ENCODE measurements at regions not wholly inside any gene's neighbourhood (a gene's known extent, or its start where the extent isn't known, plus 50 kb on each side); places are given as distances from the start of the nearest gene placed in this dataset.

DNA sequence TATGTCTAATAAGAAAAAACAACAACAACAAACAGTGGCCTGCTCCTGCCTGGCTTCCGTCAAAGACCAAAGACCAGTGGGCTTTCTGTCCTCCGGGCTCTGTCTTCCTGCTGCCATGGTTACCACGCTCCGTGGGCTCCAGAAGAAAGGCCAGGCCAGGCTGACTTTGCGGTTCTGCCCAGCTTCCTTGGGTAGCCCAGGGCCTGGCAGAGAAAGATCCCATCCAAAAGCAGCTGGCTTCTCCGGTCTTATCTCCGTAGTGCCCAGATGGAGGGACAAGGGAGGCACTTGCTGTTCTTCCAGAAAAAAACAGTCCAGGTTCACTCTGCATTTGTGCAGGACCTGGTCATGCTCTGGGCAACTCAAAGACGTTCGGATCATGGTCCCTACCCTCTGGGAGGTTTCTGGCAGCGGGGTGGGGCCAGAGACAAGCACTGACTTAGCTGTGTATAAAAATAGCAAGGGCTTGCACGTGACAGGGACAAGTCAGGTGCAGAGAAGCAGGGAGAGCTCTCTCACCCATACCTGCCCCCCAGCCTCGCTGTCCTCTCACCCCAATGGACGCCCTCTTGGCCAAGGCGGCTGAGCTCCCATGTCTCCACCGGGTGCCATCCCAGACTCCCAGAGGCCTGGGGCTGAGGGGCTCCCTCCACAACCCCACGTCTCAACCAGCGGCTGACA, 212.2 kb downstream of the C9orf50 start:
- no peak for DNase-seq

GRCh38 chr9:129407905-129408452, 212.9 kb downstream of the C9orf50 start:
- DNase-seq = no peak

DNA sequence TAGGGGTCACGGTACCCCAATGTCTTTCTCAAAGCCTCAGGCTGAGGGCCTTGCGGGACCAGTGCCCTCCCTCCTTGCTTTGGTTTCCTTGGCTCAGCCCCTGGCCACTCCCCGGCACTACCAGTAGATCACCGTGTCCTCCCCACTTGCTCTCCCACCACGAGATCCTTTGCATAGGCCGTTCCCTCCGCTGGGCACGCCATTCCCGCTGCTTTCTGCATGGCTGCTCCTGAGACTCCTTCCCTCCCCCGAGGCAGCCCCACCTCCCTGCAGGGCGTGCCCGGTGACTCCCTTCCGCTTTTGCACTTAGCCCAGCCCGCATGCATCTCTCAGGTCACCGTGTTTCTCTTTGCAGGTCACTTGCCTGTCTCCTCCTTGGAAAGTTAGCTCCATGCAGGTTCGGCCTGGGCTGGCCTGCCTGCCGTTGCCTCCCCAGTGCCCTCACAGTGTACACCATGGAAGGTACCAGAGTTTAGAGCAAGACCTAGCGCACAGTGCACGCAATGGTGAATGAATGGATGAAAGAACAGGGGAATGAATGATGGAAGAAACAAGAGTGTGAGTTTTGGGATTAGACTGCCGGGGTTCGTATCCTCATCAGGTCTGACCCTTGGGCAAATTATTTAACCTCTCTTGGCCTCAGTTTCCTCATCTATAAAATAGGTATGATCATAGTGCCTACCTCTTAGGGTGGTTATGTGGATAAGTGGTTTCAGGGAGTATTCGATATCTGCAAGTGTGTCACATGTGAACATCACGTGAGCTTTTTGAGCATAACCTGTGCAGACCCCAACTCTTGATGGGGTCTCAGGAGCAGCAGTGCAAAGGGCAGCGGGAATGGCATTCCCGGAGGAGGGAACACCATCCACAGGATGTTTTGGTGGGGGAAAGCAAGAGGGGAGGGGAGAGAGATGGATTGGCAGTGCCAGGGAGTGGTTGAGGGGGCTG, 214.3 kb downstream of the C9orf50 start:
- no peak for DNase-seq

DNA sequence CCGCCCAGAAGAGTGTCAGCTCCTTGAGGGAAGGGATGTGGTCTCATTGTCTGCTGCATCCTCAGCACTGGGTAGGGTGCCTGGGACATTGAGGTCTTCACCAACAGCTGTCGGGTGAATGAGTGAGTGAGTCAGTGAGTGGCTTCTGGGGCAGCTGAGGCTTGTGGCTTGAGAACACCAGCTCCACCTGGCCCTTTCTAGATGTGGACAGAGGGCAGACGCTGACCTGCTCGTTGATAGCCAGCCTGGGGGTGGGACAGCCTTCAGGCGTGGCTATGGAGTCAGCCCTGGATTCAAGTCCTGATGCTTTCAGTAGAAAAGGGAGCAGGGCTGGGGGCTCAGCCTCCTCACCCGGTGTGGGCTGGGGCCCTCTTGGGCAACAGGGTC, 215.1 kb downstream of the C9orf50 start:
- DNase-seq = no peak

GRCh38 chr9:129405089-129405826, 215.6 kb downstream of the C9orf50 start:
- no peak for DNase-seq

GRCh38 chr9:129404621-129405020, 216.3 kb downstream of the C9orf50 start:
- DNase-seq = no peak

DNA sequence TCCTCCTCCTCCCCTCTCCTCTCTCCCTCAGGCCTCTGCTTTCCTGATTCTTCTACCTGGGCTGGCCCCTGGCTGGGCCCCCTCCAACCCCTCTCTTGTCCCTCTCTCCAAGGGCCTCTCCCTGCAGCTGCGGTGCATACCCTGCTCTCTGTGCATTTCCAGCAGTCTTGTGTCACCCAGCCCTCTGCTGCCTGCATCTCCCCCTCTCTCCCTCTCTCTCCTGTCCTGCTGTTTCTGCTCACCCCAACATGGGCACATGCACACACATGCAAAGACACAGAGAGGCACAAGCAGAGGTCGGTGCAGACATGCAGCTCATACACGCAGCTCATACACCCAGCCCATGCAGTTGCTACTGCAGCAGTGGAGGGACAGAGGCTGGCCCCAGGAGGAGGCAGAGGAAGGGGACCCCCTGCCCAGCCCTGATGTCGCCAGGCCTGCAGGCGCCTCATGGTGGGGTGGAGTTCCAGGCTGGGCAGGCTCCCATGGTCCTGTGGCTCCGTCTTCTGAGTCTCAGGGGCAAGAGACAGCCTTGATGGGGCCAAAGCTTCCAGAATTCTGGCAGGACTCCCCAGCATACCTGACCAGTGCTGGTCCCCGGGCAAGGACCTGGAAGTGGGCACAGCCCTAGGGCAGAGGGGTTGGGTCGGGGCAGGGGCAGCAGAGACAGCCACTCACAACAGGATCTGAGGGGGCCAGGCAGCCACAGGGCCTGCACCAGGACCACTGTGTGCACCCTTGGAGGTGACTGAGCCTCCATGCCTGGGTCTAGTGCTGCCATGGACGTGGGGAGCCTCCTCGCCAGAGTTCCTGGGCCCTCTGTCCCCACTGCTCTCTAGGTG, 216.9 kb downstream of the C9orf50 start:
- DNase-seq = no peak

DNA sequence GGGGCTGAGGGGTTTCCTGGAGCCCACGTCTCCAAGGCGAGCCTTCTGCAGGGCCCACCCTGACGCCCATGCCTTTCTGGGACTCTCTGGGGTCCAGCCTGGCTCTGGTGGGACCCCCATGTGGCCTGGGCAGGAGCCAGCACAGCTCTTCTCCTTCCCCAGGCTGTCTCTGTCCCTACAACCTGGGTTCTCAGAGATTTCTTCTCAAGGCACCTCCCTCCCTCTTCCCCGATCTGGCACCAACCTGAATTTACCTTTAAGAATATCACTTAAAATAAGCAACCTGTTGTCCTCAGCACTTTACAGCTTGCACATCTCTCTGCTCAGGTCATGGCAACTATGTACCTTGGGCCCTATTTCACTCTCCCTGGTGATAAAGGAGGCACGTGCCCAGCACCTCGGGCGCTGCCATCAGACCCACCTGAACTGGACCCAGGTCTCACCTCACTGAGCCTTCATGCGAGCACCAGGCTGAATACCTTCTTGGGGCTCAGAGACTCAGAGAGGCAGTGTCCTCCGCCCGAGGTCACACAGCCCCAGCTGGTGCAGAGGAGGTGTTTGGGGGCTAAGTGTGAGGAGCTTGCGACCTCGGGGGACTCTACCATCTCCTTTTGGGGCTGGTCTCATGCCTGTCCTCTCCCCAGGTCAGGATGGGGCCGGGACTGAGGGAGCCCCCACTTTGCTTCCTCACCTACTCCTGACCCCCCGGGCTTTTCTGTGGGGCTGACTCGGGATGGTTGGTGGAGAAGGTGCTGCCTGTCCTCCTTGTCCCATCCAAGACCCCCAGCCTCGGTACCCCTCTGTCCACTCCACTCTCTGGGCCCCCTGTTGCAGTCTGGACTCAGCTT, 217.7 kb downstream of the C9orf50 start:
- DNase-seq = no peak

- DNase-seq = no peak
Measured at GRCh38 chr9:129402371-129402739, 218.5 kb downstream of the C9orf50 start.

- no peak for DNase-seq
Measured at GRCh38 chr9:129401623-129402370, 219.1 kb downstream of the C9orf50 start.

DNA sequence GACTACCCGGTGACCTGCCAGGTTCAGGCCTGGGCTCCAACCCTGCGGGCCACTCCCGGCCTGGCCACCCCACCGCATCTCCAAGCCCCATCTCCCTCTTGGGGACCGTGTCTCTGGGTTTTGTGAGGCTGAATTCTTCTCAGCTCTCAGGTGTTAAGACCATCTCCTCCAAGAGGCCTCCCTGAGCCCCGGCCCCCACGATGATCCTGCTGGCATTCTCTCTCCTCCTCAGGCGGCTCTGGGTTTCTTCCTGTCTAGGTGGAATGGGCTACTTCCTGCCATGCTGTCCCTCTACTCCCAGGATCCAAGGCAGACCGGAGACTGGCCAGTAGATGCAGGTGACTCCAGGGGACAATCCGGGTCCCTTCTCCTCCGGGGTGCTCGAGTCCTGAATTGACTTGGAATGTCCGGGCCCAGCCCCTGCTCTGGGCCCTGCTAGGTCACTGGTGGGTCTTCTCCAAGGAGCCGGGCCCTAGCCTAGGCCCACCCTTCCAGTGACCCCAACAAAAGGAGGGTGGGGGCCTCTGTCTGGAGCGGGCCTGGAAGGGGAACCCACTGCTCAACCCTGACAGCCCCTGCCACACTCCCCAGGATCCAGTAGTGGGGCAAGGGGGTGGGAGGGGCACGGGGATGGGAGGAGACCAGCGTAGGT, 219.8 kb downstream of the C9orf50 start:
- DNase-seq = no peak

DNA sequence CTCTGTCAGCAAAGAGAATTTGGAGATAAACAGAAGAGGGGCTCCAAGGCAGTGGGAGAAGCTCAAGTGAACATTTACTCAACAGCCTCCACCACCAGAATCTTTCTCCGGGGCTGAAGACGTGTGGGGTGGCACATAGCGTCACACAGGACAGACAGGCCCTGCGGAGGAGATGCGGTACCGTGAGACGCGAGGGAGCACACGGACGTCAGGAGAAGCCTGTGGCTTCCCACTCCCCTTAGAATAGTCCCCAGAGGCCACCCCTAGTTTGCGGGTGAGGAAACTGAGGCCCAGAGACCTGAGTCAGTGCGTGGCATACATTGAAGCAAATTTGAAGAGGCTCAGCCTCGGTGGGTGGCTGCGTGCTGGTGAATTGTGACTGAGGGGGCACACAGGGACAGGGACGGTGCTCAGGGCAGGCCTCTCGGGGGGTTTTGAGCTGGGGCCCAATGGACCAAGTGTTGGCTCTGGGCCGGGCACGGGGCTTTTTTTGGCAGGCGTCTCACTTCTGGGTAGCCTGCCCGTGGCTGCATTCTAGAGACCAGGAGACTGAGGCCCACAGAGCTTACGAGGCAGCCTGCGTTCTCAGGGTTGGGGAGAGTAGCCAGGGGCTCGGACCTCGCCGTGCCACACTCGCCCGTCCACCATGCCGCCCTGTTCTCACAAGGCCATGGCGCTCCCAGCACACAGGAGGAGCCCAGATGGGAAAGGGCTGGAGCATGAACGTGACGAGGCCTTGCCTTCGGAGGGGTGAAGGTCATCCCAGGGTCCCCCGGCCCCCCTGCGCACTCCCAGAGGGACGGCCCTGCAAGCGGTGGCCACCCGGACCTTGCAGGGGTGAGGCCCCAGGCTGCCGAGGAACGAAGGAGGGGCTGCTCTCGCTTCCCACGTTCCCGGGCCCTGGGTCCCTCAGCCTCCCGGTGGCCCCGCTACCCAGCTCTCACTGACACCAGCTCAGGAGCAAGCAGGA, 220.6 kb downstream of the C9orf50 start:
- DNase-seq = no peak

GRCh38 chr9:129399634-129399990, 221.3 kb downstream of the C9orf50 start:
- no peak for DNase-seq

DNA sequence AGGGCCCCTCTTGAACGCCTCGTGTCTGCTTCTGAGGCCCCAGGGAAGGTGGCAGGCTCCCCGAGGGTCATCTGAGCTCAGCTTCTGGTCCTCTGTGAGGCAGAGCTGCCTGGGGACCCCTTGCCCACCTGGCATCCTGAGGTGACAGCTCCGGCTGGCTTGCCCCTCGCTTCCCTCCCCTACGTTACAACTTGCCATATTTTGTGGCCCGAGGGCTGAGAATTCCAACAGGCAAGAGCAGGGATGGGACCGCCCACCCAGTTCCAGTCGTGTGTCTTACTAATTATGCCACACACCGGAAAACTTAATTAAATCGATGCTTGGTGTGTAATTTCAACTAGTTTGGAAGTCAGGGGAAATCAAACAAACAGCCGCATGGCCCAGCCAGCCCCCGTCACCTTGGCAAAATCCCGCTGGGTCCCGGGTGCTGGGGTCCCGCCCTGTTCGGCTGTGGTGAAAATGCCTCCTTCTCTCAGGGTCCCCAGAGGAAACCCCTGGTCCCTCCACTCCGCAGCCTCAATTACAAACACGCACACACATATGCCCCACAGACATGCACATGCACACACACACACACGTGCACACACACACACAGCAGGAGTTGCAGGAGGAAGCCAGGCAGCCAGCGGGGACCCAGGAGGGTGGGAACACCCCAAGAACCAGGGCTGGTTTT, 221.0 kb upstream of the IER5L start:
- DNase-seq = no peak

GRCh38 chr9:129398101-129398960, 220.3 kb upstream of the IER5L start:
- no peak for DNase-seq

DNA sequence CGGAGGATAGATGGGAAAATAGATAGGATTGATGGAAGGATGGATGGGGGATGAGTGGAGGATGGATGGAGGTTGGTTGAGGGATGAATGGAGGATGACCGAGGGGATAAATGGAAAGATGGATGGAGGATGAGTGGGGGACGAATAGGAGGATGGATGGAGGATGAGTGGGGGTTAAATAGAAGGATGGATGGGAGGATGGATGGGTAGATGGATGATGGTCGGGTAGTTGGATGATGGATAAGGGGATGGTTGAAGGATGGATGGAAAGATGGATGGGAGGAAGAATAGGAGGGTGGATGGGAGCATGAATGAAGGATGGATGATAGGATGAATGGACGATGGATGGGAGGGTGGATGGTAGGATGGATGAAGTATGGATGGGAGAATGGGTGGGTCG, 219.3 kb upstream of the IER5L start:
- no peak for DNase-seq

- DNase-seq = no peak
Measured at GRCh38 chr9:129396365-129396708, 218.3 kb upstream of the IER5L start.
